ENCODE measurements at regions not wholly inside any gene's neighbourhood (a gene's known extent, or its start where the extent isn't known, plus 50 kb on each side); places are given as distances from the start of the nearest gene placed in this dataset.

GRCh38 chr1:222370081-222370912, 177.6 kb downstream of the HHIPL2 start:
- TF ChIP-seq CTCF (IDR thresholded peaks at IDR 0.05): no peak
- Histone ChIP-seq H3K4me1 (ENCODE audit: control insufficient read depth in 1 of 2, insufficient read depth in 1 of 2, low read depth in 1 of 2, low read length in 1 of 2) (no peaks in the 10 kb centered on the region), H3K4me3 (ENCODE audit: low read depth in 1 of 2, low read length in 1 of 2) (no peak overlapping the region), H3K9me3 (no peaks in the 10 kb centered on the region), H3K36me3 (no peaks in the 10 kb centered on the region), H3K27ac (no peak overlapping the region), H3K27me3 (no peaks in the 10 kb centered on the region)

- no peaks in the 10 kb centered on the region for H3K27me3 ChIP-seq
- no peaks in the 10 kb centered on the region for H3K36me3 ChIP-seq
- no peak for TF ChIP-seq CTCF (IDR thresholded peaks at IDR 0.05)
- H3K4me1 ChIP-seq (ENCODE audit: control insufficient read depth in 1 of 2, insufficient read depth in 1 of 2, low read depth in 1 of 2, low read length in 1 of 2): no peaks in the 10 kb centered on the region
- H3K9me3 ChIP-seq: no peaks in the 10 kb centered on the region
- no peak overlapping the region for H3K27ac ChIP-seq
- H3K4me3 ChIP-seq (ENCODE audit: low read depth in 1 of 2, low read length in 1 of 2): no peak overlapping the region
Measured at GRCh38 chr1:222369148-222369547, 178.8 kb downstream of the HHIPL2 start.

- no peaks in the 10 kb centered on the region for H3K36me3 ChIP-seq
- H3K27ac ChIP-seq: no peak overlapping the region
- H3K27me3 ChIP-seq: no peaks in the 10 kb centered on the region
- TF ChIP-seq CTCF (IDR thresholded peaks at IDR 0.05): no peak
- H3K4me1 ChIP-seq (ENCODE audit: control insufficient read depth in 1 of 2, insufficient read depth in 1 of 2, low read depth in 1 of 2, low read length in 1 of 2): no peaks in the 10 kb centered on the region
- no peak overlapping the region for H3K4me3 ChIP-seq (ENCODE audit: low read depth in 1 of 2, low read length in 1 of 2)
- H3K9me3 ChIP-seq: no peaks in the 10 kb centered on the region
Measured at GRCh38 chr1:222358100-222358499, 189.8 kb downstream of the HHIPL2 start.

- H3K9me3 ChIP-seq: no peaks in the 10 kb centered on the region
- no peak overlapping the region for H3K27ac ChIP-seq
- H3K4me3 ChIP-seq (ENCODE audit: low read depth in 1 of 2, low read length in 1 of 2): no peak overlapping the region
- H3K36me3 ChIP-seq: no peaks in the 10 kb centered on the region
- TF ChIP-seq CTCF (IDR thresholded peaks at IDR 0.05): no peak
- H3K27me3 ChIP-seq: no peaks in the 10 kb centered on the region
- H3K4me1 ChIP-seq (ENCODE audit: control insufficient read depth in 1 of 2, insufficient read depth in 1 of 2, low read depth in 1 of 2, low read length in 1 of 2): no peaks in the 10 kb centered on the region
Measured at GRCh38 chr1:222357252-222357651, 190.7 kb downstream of the HHIPL2 start.

- no peak for TF ChIP-seq CTCF (IDR thresholded peaks at IDR 0.05)
- Histone ChIP-seq H3K4me3 (ENCODE audit: low read depth in 1 of 2, low read length in 1 of 2) (no peak overlapping the region), H3K36me3 (no peaks in the 10 kb centered on the region), H3K4me1 (ENCODE audit: control insufficient read depth in 1 of 2, insufficient read depth in 1 of 2, low read depth in 1 of 2, low read length in 1 of 2) (no peaks in the 10 kb centered on the region), H3K27me3 (no peaks in the 10 kb centered on the region), H3K27ac (no peak overlapping the region), H3K9me3 (no peaks in the 10 kb centered on the region)
Measured at GRCh38 chr1:222347627-222348026, 200.3 kb downstream of the HHIPL2 start.

Measured in neutrophil (primary cell).